HUDEP-2 (cell line): ENCODE measurements at regions not wholly inside any gene's neighbourhood (a gene's known extent, or its start where the extent isn't known, plus 50 kb on each side); places are given as distances from the start of the nearest gene placed in this dataset.

Source experiments
- DNase-seq, 76 experiments: peaks; one replicate each; lab custom pipeline; 2025; ENCODE audit not compliant: unreplicated experiment in 76 of 76; lab: John Stamatoyannopoulos, UW

DNA sequence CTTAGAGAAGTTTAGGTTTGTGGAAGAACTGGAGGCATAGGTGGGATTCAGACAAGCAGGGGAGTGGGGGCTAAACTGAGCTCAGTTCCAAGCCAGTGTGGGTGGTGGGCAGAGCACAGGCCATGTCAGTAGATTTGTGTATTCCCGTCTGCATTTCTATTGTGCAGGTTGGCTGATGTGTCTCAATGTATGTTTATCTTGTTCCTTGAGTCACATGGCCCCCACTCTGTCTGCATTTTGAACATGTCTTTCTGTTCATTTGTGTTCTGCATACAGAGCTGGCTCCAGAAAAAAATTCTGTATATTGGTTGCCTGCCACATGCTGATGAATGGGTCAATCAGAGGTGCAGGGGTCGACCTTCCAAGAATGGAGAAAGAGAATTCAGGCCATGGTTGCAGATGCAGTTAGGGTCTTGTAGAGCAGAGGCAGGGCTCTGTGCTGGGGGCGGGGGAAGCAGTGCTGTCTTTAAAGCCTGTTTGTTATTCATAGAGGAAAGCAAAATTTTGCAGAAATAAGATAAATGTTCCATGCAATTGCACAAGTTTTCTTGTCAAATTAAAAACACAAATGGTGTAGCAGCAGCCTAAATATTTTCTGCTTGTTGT, 166.7 kb downstream of the CDH26 start:
- no peak for DNase-seq

- no peak for DNase-seq
Measured at GRCh38 chr20:60125513-60125912, 167.3 kb downstream of the CDH26 start.

DNA sequence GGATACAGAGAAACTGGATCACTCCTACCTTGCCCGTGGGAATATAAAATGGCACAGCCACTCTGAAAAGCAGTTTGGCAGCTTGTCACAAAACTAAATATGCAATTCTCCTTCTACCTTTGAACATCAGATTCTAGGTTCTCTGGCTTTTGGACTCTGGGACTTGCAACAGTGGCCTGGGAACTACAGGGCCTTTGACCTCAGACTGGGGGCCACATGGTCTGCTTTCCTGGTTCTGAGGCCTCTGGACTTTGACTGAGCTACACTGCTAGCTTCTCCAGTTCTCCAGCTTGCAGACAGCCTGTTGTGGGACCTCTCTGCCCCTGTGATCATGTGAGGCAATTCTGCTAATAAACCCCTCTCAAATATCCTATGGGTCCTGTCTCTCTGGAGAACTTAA, 168.8 kb downstream of the CDH26 start:
- DNase-seq, result no peak

GRCh38 chr20:60131375-60131774, 173.2 kb downstream of the CDH26 start:
- no peak for DNase-seq

DNA sequence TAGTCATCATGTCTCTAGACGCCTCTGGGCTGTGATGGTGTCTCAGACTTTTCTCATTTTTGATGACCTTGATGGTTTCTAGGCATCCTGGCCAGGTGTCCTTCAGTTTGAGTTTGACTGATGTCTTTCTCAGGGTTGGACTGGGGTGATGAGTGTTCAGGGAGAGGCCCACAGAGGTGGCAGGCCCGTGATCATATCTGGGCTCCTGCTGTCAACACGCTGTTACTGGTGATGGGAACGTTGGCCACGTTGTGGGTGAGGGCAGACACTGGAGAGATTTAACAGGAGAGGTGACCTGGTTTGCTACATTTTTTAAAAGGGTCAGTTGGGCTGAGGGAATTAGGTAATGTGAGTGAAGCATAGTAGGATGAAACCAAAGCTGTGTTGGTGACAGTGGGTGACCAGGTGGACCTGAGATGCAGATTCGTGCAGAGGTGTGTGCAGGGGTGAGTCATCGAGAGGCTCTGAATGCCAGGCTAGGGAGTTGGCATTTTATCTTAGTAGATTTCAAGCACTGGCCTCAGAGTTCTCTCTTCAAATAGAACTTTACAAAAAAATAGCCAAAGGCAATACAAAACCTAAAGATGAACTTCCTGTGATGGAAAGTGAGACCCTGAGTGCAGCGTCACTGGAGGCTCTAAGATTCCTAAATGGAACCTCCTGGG, 174.1 kb downstream of the CDH26 start:
- no peak for DNase-seq

DNA sequence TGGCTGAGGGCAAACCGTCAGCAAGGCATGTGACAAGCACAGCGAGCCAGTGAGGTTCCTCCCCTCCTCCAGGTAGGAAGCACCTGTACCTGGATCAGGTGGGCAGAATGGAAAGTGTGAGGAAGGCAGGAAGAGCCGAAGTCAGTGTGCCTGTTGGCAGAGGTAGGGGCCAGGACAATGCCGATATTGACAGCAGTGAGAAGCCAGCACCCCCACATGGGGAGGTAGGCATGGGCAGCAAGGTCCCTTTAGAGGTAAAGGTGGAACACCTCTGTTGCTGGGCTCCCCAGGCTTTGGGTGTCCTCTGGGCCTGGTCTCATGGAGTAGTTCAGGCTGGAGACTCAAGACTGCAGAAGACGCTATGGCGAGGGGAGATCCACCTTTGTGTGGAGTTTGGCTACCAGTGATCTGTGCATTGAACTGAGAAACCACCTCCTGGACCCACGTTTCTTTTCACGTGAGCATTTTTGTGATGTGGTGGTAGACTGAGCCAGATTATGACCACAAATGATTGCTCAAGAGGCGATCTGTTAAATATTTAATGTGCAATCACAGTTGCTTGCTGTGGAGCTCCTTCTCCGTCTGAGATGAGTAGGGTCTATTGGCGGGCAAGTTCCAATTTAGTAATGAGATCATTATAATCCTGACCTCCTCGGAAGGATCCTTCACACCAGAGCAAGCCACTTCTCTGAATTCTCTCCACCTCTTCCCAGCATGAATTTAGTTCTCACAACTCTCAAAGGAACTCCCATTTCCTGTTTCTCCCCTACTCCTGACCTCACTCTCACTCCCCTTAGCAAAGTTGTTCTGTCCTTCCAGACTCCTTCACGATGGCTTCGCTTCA, 174.8 kb downstream of the CDH26 start:
- no peak for DNase-seq

DNA sequence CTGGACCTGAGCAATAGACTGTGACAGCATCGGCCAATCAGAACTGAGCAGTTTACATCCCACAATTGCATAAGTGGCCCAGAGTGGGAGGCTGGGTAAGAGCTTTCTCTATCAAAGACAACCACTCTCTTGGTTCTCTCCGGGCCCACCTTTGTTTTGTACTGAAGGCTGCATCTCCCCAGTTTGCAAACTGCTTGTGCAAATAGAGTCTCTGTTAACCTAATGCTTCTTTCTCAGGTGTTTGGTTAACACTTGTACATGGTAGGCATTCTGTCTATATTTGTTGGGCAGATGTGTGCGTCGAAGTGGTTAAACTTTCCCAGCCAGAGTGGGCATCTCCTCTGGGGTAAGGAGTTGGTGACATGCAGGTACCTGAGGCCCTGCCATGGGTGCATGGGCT, 177.1 kb downstream of the CDH26 start:
- no peak for DNase-seq

GRCh38 chr20:60136645-60137401, 178.6 kb downstream of the CDH26 start:
- DNase-seq, result no peak

GRCh38 chr20:60137657-60138245, 179.5 kb downstream of the CDH26 start:
- peak in 21 of 76 experiments; percentile 2 to 29 (median 8) for DNase-seq

GRCh38 chr20:60138256-60139220, 180.3 kb downstream of the CDH26 start:
- DNase-seq, result no peak

GRCh38 chr20:60139663-60140446, 181.6 kb downstream of the CDH26 start:
- DNase-seq, result no peak

GRCh38 chr20:60142587-60142986, 184.4 kb downstream of the CDH26 start:
- DNase-seq, result no peak

GRCh38 chr20:60143261-60143842, 185.1 kb downstream of the CDH26 start:
- DNase-seq, result no peak

DNA sequence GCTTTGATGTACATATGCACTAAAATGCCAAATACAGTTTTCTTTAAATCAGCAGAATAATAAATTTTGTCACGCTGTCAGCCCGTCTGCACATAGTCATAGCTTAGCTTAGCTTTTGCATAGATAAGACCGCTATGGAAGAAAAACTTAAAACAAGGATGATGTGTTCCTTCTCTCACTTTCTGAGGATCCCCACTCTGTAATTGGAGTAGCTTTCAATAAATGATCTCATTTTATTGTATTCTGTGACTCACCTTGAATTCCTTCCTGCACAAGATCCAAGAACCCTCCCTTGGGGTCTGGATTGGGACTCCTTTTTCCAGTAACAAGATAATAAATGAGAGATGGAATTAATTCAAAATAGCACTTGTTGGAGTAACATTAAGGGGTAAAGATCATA, 186.2 kb downstream of the CDH26 start:
- DNase-seq, result no peak

DNA sequence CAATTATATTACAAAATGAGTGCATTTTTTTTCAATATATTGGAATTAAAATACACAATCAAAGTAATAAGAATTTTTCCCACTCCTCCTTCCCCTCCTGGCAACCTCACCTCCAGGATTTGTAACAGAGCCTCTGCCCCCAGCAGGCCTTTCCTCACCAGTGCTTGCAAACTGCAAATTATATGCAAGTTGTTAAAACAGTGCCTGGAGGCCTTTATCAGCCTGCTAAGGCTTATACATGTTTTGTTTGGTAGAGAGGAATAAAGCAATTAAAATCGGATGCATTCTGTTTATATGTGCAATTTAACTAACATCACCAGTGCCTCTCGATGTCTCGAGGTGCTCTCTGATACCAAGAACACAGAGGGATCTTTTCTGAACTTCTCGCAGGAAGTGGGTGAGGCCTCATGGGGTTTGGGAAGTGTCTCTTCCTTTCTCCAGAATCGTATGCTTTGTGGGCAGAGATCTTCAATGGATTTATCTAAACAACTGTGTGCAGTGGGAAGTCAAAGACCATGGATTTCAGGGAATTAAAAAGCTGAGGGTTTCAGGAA, 186.8 kb downstream of the CDH26 start:
- no peak for DNase-seq

DNA sequence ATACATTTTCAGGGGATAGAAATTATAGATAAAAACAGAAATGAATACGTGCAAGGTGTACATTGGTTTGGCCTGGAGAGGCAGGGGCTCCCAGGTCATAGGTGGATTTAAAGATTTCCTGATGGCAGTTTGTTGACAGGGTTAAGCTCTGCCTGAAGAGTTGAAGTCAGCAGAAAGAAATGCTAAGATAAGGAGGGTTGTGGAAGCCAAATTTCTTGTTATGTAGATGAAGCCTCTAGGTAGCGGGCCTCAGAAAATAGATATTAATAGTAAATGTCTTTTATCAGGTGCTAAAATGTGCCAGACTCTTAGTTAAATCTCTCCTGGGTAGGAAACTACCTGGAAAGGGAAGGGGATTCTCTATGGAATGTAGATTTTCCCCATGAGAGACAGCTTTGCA, 188.8 kb downstream of the CDH26 start:
- DNase-seq, result no peak

GRCh38 chr20:60148885-60149284, 190.7 kb downstream of the CDH26 start:
- DNase-seq, result no peak

DNA sequence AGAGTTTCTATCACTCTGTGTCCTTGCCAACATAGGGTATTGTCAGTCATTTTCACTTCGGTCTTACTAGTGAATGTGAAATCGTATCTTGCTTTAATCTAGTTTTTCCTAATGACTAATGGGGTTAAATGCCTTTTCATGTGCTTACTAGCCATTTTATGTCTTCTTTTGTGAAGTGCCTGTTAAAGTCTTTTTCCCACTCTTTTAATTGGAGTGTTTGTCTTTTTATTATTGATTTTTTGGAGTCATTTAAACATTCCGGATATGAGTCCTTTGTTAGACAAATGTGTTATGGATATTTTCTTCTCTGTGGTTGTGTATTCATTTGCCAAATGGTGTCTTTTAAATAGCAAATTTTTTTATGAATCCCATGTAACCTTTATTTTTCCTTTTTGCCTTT, 194.6 kb downstream of the CDH26 start:
- DNase-seq, result no peak
